ENCODE measurements at regions not wholly inside any gene's neighbourhood (a gene's known extent, or its start where the extent isn't known, plus 50 kb on each side); places are given as distances from the start of the nearest gene placed in this dataset.

DNA sequence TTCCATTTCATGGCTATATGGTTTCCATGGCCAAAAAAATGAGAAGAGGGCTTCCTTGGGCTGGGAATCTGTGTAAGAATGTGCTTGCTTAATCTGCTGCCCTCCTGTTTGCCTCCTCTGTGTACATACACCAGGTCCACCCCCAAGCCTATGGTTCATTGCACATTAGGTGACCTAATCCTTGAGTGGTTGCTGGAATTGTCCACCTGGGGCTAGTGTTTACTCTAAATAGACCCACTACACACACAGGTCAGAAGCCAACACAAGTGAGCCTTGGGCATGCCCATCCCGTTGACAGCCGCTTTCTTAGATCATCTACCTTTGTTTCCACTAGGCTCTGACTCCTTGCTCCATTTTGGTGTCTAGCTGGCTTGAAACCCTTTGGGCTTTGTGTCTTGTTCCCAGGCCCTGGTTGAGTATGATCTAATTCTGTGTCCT is 59.2 kb upstream of the ATL2 start (continued):
- TF ChIP-seq, protein P1, sequence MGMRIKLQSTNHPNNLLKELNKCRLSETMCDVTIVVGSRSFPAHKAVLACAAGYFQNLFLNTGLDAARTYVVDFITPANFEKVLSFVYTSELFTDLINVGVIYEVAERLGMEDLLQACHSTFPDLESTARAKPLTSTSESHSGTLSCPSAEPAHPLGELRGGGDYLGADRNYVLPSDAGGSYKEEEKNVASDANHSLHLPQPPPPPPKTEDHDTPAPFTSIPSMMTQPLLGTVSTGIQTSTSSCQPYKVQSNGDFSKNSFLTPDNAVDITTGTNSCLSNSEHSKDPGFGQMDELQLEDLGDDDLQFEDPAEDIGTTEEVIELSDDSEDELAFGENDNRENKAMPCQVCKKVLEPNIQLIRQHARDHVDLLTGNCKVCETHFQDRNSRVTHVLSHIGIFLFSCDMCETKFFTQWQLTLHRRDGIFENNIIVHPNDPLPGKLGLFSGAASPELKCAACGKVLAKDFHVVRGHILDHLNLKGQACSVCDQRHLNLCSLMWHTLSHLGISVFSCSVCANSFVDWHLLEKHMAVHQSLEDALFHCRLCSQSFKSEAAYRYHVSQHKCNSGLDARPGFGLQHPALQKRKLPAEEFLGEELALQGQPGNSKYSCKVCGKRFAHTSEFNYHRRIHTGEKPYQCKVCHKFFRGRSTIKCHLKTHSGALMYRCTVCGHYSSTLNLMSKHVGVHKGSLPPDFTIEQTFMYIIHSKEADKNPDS (CRISPR knock-in tag; IDR thresholded peaks at IDR 0.05), result peak; percentile 54; the same call in 1 of the 2 replicates
- TF ChIP-seq GABPB1 (CRISPR knock-in tag; IDR thresholded peaks at IDR 0.05) (0 out of 2 replicates have a peak, but pooled peaks have one; percentile 33), ZNF781 (CRISPR knock-in tag; IDR thresholded peaks at IDR 0.05; ENCODE audit: borderline replicate concordance, not compliant biosample characterization) (no peak), ZEB1 (IDR thresholded peaks at IDR 0.05; ENCODE audit: insufficient replicate concordance, low read depth) (peak; percentile 57), MXD4 (CRISPR knock-in tag; IDR thresholded peaks at IDR 0.05) (0 out of 2 replicates have a peak, but pooled peaks have one; percentile 18), SMAD9 (CRISPR knock-in tag; IDR thresholded peaks at IDR 0.05) (no peak), ZFP36L2 (CRISPR knock-in tag; IDR thresholded peaks at IDR 0.05) (no peak), POLR2AphosphoS2 (IDR thresholded peaks at IDR 0.05; ENCODE audit: low read depth, low read length) (no peak), POGZ (CRISPR knock-in tag; IDR thresholded peaks at IDR 0.05) (peak; percentile 86), ZFP62 (CRISPR knock-in tag; IDR thresholded peaks at IDR 0.05) (no peak), SOX6 (IDR thresholded peaks at IDR 0.05) (no peak), SOX6 (CRISPR knock-in tag; IDR thresholded peaks at IDR 0.05) (peak; percentile 94), ZNF777 (CRISPR knock-in tag; IDR thresholded peaks at IDR 0.05) (no peak), FOXJ3 (CRISPR knock-in tag; IDR thresholded peaks at IDR 0.05; ENCODE audit: borderline replicate concordance) (peak; percentile 93)
- TF ChIP-seq, protein P2, sequence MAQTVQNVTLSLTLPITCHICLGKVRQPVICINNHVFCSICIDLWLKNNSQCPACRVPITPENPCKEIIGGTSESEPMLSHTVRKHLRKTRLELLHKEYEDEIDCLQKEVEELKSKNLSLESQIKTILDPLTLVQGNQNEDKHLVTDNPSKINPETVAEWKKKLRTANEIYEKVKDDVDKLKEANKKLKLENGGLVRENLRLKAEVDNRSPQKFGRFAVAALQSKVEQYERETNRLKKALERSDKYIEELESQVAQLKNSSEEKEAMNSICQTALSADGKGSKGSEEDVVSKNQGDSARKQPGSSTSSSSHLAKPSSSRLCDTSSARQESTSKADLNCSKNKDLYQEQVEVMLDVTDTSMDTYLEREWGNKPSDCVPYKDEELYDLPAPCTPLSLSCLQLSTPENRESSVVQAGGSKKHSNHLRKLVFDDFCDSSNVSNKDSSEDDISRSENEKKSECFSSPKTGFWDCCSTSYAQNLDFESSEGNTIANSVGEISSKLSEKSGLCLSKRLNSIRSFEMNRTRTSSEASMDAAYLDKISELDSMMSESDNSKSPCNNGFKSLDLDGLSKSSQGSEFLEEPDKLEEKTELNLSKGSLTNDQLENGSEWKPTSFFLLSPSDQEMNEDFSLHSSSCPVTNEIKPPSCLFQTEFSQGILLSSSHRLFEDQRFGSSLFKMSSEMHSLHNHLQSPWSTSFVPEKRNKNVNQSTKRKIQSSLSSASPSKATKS (CRISPR knock-in tag; IDR thresholded peaks at IDR 0.05), result no peak
- TF ChIP-seq, protein P3, sequence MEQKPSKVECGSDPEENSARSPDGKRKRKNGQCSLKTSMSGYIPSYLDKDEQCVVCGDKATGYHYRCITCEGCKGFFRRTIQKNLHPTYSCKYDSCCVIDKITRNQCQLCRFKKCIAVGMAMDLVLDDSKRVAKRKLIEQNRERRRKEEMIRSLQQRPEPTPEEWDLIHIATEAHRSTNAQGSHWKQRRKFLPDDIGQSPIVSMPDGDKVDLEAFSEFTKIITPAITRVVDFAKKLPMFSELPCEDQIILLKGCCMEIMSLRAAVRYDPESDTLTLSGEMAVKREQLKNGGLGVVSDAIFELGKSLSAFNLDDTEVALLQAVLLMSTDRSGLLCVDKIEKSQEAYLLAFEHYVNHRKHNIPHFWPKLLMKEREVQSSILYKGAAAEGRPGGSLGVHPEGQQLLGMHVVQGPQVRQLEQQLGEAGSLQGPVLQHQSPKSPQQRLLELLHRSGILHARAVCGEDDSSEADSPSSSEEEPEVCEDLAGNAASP (CRISPR knock-in tag; IDR thresholded peaks at IDR 0.05; ENCODE audit: borderline replicate concordance), result peak; percentile 74; the same call in 1 of the 2 replicates
- TF ChIP-seq, protein P4, sequence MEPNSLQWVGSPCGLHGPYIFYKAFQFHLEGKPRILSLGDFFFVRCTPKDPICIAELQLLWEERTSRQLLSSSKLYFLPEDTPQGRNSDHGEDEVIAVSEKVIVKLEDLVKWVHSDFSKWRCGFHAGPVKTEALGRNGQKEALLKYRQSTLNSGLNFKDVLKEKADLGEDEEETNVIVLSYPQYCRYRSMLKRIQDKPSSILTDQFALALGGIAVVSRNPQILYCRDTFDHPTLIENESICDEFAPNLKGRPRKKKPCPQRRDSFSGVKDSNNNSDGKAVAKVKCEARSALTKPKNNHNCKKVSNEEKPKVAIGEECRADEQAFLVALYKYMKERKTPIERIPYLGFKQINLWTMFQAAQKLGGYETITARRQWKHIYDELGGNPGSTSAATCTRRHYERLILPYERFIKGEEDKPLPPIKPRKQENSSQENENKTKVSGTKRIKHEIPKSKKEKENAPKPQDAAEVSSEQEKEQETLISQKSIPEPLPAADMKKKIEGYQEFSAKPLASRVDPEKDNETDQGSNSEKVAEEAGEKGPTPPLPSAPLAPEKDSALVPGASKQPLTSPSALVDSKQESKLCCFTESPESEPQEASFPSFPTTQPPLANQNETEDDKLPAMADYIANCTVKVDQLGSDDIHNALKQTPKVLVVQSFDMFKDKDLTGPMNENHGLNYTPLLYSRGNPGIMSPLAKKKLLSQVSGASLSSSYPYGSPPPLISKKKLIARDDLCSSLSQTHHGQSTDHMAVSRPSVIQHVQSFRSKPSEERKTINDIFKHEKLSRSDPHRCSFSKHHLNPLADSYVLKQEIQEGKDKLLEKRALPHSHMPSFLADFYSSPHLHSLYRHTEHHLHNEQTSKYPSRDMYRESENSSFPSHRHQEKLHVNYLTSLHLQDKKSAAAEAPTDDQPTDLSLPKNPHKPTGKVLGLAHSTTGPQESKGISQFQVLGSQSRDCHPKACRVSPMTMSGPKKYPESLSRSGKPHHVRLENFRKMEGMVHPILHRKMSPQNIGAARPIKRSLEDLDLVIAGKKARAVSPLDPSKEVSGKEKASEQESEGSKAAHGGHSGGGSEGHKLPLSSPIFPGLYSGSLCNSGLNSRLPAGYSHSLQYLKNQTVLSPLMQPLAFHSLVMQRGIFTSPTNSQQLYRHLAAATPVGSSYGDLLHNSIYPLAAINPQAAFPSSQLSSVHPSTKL (CRISPR knock-in tag; IDR thresholded peaks at IDR 0.05), result peak; percentile 96
